ENCODE measurements at regions not wholly inside any gene's neighbourhood (a gene's known extent, or its start where the extent isn't known, plus 50 kb on each side); places are given as distances from the start of the nearest gene placed in this dataset.

- Histone ChIP-seq H3K36me3 (no peaks in the 10 kb centered on the region), H3K9me3 (no peaks in the 10 kb centered on the region), H3K4me1 (no peaks in the 10 kb centered on the region), H3K27me3 (no peaks in the 10 kb centered on the region), H3K27ac (no peak overlapping the region), H3K4me3 (no peak overlapping the region)
- no peak for ATAC-seq
- DNase-seq: no peak
- TF ChIP-seq, protein P1, sequence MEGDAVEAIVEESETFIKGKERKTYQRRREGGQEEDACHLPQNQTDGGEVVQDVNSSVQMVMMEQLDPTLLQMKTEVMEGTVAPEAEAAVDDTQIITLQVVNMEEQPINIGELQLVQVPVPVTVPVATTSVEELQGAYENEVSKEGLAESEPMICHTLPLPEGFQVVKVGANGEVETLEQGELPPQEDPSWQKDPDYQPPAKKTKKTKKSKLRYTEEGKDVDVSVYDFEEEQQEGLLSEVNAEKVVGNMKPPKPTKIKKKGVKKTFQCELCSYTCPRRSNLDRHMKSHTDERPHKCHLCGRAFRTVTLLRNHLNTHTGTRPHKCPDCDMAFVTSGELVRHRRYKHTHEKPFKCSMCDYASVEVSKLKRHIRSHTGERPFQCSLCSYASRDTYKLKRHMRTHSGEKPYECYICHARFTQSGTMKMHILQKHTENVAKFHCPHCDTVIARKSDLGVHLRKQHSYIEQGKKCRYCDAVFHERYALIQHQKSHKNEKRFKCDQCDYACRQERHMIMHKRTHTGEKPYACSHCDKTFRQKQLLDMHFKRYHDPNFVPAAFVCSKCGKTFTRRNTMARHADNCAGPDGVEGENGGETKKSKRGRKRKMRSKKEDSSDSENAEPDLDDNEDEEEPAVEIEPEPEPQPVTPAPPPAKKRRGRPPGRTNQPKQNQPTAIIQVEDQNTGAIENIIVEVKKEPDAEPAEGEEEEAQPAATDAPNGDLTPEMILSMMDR (IDR thresholded peaks at IDR 0.05): no peak
- intact Hi-C loops (cut with DNase I): no loop called here
Observed at GRCh38 chr2:65846989-65847678, 414.7 kb upstream of the SPRED2 start.

- TF ChIP-seq, protein P1 (IDR thresholded peaks at IDR 0.05): no peak
- Histone ChIP-seq H3K27ac (no peak overlapping the region), H3K36me3 (no peaks in the 10 kb centered on the region), H3K4me3 (no peak overlapping the region), H3K4me1 (no peaks in the 10 kb centered on the region), H3K27me3 (no peaks in the 10 kb centered on the region), H3K9me3 (no peaks in the 10 kb centered on the region)
- intact Hi-C loops (cut with DNase I): no loop called here
- no peak for DNase-seq
- no peak for ATAC-seq
Observed at GRCh38 chr2:65845442-65846182, 413.2 kb upstream of the SPRED2 start.

- DNase-seq (no peak), ATAC-seq (no peak)
- Histone ChIP-seq H3K27ac (no peak overlapping the region), H3K9me3 (no peaks in the 10 kb centered on the region), H3K36me3 (no peaks in the 10 kb centered on the region), H3K4me1 (no peaks in the 10 kb centered on the region), H3K4me3 (no peak overlapping the region), H3K27me3 (no peaks in the 10 kb centered on the region)
- intact Hi-C loops (cut with DNase I): no loop called here
- TF ChIP-seq, protein P1 (IDR thresholded peaks at IDR 0.05): no peak
Observed at GRCh38 chr2:65842104-65842503, 409.7 kb upstream of the SPRED2 start.

GRCh38 chr2:65835975-65836549 lies 403.7 kb upstream of the SPRED2 start:
- TF ChIP-seq, protein P1 (IDR thresholded peaks at IDR 0.05): no peak
- Histone ChIP-seq H3K9me3 (no peaks in the 10 kb centered on the region), H3K4me3 (no peak overlapping the region), H3K4me1 (no peaks in the 10 kb centered on the region), H3K27ac (no peak overlapping the region), H3K27me3 (no peaks in the 10 kb centered on the region), H3K36me3 (no peaks in the 10 kb centered on the region)
- DNase-seq (no peak), ATAC-seq (no peak)
- intact Hi-C loops (cut with DNase I): no loop called here

DNA sequence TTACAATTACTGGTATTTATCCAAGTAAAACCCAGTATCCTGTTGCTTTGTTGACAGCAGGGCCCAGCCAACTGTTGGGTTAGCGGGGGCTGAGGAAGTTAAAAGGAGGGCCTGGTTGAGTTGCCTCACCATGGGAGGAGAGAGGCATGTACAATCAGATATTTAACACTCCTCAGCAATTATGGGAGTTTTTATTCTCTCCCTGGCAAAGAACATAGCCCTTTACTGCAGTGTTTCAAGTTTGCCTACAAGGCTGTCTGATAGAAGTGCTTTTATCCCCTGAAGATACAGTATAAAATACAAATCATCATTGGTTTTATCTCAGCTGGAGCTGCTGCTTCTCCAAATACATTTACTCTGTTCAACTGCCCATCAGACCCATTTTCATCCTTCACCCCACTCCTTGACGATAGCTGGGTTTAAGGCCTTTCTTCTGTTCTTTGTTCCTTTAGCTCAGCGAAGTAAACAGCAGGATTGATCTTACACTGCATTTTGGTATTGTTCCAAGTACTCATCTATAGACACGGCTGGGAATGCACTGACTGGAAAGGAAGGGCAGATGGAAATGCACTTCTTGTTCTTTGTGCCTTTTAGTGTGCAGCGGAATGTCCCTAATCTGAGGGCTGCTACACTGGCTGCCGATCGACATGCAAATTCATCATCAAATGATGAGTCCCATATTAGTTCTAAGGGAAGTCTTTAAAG lies 402.5 kb upstream of the SPRED2 start:
- intact Hi-C loops (cut with DNase I): no loop called here
- DNase-seq (no peak), ATAC-seq (no peak)
- Histone ChIP-seq H3K27me3 (no peaks in the 10 kb centered on the region), H3K4me1 (no peaks in the 10 kb centered on the region), H3K27ac (no peak overlapping the region), H3K36me3 (no peaks in the 10 kb centered on the region), H3K4me3 (no peak overlapping the region), H3K9me3 (no peaks in the 10 kb centered on the region)
- TF ChIP-seq, protein P1 (IDR thresholded peaks at IDR 0.05): no peak

Measured in upper lobe of right lung (tissue), 1 donor.